ENCODE measurements at regions not wholly inside any gene's neighbourhood (a gene's known extent, or its start where the extent isn't known, plus 50 kb on each side); places are given as distances from the start of the nearest gene placed in this dataset.

DNA sequence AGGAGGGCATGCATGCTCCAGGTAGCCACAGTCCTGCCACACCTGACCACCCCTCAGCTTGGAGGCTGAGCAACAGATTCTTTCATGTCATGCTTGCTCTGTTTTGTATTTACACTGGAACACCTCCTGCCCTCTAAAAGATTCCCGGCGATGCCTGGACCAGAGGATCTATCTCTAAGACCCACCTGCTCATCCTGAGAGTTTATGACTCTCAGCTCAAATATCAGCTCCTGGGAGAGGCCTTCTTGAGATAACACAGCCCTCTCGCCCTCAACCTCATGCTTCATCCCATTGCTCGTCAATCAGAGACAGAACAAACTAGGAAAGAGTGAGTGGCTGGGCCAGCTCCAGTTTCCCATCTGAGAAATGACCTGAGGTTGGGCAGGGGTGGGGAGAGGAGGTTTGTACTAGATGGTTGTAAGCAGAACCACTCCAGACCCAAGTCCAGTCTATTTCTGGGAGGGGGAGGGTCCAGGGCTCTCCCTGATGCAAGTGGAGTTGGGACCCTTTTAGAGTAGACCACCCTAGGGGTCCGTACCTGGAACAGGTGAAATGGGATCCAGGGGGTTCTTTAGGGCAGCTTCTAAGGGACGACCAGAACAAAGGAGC lies 524.5 kb downstream of the MATN1 start:
- TF ChIP-seq YY1 (IDR thresholded peaks at IDR 0.05; ENCODE audit: insufficient read depth, insufficient read length) (no peak), ZNF274 (IDR thresholded peaks at IDR 0.05; ENCODE audit: low read depth, low read length) (no peak)

All from NT2/D1 (cell line).